ENCODE measurements at regions not wholly inside any gene's neighbourhood (a gene's known extent, or its start where the extent isn't known, plus 50 kb on each side); places are given as distances from the start of the nearest gene placed in this dataset.

DNA sequence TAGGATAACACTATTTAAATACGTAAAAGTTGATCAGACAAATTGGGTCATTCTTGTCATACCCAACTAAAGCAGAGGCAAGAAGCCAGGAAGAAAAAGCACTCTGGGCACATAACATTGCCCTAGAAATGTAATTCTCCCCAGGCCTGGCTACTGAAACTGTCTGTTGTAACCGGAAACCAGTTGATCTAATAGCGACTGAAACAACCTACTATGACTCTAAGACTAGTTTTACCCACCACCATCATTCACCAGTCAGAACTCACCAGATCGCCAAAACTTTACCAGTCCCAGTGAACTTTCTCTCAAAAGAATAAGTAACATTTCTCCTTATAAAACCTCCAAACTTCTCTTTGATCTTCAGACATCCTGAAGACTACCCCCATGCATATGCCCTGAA lies 99.3 kb upstream of the WWC1 start:
- no peak for DNase-seq

DNA sequence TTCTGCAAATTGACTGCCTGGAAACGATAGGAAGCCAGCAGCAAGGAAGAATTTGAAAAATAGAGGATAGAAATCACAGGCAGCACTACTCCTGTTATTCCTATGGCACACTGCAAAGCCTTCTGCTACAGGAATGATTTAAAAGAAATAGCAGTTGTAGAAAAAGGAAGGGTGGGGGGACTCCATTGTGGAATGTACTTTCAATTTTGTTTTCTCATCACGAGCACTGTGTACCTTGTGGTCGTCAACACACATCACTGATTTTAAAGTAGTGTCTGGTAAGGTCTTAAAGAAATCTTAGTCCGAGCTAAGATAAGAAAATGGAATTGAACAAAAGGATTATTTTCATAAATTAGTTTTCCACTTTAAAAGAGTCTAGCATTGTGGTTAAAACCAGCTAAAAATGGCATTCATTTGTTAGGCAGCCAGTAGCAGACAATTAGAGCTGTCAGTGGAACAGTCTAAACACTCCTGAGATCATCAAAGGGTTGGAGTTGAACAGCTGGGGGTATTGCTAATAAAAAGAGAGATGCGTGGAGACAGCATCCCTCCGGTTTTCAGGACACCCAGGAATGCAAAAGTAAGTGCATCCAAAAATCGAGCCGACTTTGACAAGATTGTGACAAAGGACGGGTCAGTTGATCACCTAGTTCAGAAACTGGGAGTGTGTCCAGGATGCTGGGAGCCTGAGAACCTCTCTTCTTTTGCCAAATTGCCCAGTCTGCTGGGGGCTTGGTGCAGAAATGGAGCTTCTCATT lies 97.8 kb upstream of the WWC1 start:
- no peak for DNase-seq

DNA sequence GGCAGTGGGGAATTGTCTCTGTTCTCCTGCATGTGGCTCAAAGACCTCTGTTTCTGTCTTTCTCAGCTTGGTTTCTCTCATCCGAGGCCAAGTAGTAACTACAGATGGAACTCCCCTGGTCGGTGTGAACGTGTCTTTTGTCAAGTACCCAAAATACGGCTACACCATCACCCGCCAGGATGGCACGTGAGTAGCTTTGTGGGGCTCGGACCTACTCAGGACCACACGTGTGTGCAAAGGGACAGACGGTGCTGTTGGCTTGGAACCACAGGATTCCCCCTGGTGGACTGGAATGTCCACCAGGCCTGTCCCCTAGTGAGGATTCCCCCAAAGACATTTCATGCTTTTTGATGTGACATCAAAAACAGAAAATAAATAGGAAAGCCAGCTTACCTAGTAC lies 96.3 kb upstream of the WWC1 start:
- DNase-seq, result no peak

DNA sequence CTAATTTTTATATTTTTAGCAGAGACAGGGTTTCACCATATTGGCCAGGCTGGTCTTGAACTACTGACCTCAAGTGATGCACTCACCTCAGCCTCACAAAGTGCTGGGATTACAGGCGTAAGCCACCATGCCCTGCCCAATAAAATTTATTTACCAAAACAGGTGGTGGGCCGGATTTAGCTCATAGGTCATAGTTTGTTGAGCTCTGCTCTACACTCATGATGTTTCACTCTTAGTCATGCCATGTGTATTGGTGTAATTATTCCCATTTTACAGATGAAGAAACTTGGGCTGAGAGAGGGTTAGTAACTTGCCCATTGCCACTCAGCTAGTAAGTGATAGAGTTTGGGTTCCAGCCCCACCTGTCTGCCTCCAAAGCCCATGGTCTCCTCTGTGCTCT lies 93.1 kb upstream of the WWC1 start:
- no peak for DNase-seq

DNA sequence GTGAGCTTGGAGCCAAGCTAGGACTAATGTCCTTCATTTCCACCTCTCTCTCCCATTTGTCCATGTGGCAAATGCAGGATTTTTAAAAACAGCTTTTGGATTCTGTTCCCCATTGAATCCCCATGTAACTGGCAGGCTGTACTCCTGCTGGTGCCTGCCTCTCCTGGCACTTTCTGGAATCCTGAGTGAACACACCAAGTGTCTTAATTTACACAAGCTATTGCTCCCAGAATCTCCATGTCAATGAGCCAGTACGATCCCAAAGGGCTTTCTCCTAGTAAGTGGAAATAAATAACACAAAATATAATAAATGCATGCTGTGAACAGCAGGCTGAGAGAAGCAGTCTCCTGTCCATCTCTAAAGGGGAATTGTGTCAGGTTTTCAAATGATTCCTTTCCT lies 88.4 kb upstream of the WWC1 start:
- DNase-seq, result no peak

DNA sequence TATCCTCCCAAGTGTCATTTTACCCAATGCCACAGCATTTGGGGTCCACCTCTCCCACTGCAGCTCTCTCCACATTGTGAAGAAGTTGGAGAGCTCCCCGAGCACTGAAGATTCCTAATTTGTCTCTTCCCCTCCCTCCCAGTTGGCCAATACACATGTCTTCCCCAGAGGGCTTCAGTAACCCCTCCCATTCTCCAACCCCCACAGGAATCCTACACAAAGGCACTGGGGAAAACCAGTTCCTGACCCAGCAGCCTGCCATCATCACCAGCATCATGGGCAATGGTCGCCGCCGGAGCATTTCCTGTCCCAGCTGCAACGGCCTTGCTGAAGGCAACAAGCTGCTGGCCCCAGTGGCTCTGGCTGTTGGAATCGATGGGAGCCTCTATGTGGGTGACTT lies 87.3 kb upstream of the WWC1 start:
- DNase-seq, result no peak

DNA sequence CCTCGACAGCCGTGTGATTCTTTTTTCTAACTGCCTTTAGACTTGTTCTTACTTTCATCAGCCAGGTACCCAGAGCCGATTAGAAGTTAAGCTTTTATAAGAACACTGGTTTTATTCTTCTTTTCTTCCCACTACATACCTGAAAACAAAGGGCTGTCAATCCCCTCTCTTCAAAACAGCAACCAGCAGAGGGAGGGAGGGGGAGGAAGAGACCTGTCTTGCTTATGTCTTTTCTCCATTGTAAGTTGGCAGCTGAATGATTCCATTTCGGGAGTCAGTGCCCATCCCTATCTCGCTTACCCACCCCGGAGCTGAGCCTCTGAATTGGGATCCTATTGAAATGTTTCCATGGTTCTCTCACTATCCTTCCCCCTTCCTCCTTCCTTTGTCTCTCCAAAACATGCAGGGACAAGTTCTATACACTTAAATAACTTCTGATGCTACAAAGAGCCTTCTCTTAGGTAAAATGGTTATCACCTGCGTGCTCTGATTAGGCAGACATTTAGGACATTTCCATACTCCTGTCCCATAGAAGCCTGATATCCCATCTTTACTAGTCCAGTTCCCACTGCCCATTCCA lies 83.9 kb upstream of the WWC1 start:
- DNase-seq, result no peak

DNA sequence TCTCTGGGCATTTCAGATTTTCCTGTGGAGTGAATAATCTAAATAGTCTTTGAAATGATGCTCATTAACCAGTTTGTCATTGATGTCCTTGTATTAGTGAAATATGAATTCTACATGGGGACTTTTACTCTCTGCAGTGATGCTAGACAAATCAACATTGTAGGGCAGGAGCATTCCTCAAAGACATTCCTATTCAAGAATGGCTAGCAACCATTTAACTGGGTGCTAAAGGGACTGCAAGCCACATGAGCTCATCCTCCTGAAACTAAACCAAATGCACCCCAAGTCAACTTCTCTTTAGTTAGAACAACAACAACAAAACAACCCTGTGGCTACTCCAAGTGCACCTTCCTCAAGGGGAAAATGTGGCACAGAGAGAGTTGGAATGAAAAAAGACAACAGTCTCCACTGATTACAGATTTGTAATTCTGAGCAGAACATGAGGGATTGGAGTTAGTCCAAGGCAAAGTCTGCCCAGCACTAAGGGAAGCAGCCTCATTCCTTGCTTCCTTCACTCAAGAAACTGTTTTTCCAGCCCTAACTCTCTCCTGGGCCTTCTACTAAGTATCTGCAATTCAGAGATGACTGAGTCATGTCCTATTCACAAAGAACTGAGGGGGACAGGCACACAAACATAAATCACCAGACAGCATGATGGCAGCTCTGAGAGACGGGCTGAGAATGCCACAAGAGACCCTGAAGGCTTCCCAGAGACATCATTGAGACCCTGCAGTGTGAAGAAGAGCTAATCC lies 82.0 kb upstream of the WWC1 start:
- DNase-seq, result no peak

DNA sequence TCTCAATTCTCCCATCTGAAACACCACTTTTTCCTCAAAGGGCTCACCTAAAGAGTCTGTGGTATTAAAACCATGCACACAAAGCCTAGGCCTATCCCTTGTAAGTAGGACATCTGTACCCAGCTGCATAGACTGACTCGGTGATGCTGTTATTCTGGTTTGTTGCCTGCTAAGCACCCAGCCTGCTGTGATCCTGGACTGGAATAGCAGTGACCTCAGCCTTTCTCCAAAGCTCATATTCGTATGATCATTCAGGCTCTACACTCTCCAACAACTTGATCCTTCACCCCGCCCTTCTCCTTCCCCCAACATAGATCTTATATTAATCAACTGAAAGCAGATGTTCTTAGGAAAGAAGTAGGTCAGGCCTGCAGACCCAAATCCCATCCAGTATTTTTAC lies 81.4 kb upstream of the WWC1 start:
- DNase-seq, result no peak

DNA sequence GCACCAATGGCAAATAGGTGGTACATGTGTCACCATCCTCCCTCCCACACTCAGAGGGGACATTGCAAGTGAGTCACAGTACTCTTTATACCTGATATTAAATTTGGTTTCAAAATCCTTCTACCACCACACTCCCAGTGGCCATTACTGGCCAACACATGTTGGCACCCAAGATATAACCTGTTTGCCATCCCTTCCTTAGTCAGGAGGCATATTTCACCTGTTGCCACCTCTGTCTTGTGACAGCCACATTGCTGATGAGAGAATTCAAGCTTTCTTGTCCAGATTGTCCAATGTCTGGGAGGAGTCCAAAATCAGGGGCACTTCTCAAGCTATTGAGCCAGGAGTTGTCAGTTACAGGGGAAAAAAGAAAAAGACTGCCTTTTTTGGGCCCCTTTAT lies 80.2 kb upstream of the WWC1 start:
- no peak for DNase-seq

DNA sequence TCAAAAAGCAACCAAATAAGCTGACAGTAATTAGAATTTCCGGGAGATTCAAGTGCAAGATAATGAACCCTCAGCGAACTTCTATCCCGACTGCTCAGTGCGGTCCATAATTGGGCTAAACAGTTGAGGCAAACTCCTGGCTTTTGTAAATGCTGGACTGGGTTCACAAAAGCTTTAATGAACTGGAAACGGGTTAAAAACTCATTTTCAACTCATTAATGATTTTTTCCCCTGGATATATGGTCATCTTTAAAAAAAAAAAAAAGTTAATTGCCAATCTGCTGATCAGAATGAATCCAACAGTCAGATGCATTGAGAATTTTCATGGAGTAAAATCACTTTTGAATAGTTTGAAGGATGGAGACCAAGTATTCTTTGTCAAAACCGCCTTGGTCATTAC lies 79.5 kb upstream of the WWC1 start:
- DNase-seq, result no peak

DNA sequence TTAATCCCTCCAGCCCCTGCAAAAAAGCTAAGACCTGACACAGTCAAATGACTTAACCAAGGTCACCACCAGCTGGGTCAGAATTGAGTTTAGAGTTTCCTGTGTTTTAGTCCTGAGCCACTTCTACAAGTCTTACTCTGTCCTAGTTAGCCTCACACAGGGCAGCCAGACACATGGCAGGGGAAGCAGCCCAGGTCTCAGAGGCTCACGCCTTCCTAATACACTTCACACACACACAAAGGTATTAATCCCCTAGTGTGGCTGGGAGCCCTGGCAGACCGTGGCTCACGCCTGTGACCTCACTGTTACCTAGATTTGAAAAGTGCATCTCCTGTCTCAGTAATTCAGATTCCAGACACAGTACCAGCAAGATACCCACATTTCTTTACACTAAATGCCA lies 77.4 kb upstream of the WWC1 start:
- no peak for DNase-seq

DNA sequence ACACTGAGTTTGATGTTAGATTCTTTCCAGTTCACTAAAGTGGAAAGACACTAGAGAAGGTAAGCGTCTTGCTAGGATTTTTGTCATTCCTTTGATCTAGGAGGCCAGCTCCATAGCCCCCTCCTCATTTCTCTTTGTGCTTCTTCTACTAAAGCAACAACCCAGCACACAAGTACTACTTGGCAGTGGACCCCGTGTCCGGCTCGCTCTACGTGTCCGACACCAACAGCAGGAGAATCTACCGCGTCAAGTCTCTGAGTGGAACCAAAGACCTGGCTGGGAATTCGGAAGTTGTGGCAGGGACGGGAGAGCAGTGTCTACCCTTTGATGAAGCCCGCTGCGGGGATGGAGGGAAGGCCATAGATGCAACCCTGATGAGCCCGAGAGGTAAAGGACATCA lies 76.6 kb upstream of the WWC1 start:
- DNase-seq, result no peak

DNA sequence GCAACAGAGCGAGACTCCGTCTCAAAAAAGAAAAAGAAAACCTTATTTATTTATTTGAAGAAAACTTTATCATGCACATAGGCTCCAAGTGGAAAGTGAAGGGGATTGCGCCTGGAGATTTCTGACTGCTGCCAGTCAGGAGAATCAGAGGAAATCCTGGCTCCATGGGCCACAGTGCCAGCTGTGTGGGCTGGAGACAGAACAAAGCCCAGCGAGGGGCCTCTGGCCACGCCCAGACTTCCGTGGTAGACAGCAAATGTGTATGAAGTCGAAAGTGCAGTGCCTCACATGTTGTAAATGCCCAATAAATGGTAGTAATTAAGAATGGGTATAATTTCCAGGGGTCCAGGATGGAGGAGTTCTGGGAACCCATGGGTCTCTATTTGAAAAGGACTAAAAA lies 75.8 kb upstream of the WWC1 start:
- no peak for DNase-seq

DNA sequence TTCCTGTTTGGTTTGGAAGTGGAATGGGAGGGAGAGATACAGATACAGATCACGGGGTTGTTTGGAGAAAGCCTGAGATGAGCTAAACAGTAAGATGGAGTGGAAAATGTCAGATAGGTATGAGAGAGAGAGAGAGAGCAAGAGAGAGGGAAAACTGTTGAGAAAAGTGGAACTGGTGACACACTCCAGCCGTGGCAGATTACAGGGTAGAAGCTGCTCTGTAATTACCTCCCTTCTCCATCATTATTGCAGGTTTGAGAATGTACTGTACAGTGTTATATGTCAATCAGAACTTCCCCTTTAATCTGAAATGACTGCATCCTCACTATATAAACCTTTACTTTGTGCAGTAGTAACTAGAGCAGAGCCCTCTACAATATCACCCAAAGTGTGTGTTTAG lies 74.5 kb upstream of the WWC1 start:
- no peak for DNase-seq

DNA sequence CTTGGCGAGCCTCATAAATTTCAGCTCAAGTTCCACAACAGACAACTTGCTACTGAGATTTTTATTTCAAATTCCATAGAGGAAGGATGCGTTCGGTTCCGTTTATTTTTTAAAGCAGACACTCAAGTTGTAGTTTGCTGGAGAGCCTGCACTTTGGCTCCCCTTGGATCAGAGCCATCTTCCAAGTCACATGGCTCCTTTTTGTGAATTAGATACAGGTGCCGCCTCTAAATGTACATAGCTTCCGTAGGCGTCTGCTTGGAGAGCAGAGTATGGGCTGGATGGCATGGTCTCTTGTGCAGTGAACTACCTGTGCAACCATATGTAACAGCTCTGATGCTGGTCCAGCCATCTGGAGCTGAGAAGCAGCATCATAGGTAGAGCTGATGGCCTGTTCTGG lies 73.9 kb upstream of the WWC1 start:
- DNase-seq, result no peak

DNA sequence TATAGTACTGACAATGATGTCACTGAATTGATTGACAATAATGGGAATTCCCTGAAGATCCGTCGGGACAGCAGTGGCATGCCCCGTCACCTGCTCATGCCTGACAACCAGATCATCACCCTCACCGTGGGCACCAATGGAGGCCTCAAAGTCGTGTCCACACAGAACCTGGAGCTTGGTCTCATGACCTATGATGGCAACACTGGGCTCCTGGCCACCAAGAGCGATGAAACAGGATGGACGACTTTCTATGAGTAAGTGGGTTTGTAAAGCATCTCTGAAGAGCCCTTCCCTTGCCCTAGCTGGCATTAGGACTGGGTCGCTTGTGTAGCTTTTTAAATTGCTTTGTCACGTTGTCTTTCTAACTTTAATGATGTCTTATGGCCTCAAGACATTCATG lies 72.7 kb upstream of the WWC1 start:
- DNase-seq, result no peak

DNA sequence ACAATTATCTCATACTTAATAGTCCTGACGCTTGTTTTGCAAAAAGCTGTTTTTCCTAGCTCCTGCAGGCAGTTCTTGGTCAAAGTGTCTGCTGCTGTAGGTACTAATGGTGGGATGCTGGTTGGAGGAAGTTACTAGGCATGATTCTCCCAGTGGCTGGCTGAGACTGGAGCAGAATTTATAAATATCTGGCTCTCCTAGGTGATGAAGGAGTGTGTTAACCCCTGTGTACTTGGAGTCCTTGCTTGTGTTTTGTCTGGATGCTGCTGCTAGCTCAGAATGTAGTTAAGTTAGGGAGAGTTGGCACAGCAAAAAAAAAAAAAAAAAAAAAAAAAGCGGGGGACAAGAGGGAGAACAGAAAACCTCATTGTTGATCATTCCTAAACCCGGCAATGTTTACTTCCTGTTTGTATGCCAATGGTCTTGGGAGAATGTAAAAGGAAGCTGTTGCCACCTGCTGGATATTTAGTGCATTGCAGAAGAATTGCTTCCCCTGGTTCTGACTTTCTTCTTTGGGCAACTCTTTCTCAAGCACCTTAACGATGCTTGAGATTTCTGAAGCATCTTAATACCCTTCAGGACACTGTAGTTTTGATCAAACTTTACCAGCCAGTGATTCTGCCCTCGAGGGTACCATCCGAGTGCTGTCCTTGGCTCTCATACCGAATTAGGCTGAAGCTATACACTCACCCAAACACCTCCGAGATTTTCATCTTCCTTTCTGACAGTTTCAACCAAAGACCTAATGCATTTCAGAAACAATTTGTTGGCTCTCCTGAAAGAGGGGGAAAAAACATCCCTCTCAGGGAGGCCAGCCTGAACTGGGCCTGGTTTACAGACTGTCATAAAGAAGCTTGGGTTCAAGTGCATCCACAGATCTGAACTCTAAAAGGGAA lies 71.7 kb upstream of the WWC1 start:
- DNase-seq, result peak; percentile 67

DNA sequence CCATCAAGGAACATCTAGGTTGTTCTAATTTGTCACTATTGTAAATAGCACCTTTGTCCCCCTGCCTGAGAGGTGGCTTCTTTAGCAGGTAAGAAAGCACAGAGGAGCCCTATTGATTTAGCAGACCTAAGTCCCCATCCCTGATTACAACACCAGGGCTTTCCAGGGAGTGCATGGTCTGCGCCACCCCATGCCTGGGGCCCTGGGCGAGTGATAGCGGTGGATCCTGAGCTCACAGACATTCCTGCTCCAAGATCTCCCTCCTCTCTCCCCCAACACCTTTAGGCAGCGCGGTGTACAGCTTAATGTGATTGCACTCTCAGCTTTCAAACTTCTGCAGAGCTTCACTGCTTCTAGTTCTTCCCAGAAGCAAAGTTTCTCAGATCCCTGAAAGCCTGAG lies 67.4 kb upstream of the WWC1 start:
- DNase-seq, result no peak

DNA sequence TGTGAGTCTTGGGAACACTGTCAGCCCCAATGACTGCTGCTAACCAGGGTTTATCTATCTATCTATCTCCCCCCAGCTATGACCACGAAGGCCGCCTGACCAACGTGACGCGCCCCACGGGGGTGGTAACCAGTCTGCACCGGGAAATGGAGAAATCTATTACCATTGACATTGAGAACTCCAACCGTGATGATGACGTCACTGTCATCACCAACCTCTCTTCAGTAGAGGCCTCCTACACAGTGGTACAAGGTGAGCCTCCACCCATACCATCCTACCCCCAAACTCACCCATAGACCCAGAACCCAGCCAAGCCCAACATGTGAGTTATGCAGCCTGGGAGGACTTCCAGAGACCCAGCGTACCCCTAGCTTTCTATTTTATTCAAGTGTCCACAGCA lies 65.4 kb upstream of the WWC1 start:
- no peak for DNase-seq

DNA sequence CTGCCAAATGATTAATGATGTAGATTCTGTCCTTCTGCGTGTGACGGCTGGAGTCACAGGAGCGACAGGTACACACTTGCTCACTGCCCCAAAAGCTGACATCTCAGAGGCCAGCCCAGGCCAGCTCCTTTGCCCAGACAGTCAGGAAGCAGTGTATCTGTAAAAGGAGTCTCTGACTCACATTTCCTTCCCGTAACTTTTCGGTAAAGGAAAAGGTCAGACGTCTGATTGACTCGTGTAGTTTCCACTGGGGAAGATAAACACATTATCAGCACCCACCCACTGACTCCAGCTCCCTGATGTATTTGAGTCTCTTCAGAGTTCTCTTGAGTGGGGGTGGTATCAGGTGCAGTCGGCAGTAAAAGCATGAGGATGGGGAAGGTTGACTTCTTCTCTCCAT lies 64.4 kb upstream of the WWC1 start:
- DNase-seq, result no peak

DNA sequence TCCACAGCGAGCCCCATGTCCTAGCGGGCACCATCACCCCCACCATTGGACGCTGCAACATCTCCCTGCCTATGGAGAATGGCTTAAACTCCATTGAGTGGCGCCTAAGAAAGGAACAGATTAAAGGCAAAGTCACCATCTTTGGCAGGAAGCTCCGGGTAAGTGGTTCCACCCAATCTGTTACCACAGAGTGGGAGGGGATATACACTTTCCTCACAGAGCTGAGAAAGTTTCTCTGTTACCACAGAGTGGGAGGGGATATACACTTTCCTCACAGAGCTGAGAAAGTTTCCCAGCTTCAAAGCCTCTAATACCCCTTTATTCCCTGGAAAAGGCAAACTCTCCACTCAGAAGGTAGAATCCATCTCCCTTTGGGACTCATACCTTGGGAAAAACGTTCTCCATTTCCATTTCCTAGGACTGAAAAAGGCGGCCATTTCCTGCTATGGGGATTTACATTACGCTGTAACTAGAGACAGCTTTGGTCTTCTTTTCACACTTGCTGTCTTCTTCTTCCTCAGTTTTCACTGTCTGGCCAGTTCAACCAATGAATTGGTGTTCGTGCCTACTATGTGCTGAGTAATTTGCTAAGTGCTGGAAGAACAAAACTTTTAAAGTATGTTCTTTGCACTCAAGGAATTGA lies 63.4 kb upstream of the WWC1 start:
- no peak for DNase-seq

DNA sequence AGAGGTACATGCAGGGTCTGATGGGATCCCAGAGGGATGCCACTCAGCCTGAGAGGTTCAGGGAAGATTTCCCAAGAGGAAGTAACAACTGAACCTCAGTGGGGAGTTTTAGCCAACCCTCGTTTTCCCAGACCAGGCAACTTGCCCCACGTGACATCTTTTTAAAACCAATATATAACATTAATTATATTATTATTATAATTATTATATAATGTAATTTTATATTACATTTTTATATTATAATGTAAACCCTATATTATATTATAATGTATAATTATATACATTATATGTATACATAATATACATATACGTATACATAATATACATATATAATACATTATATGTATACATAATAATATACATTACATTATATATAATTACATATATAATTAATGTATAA lies 62.8 kb upstream of the WWC1 start:
- DNase-seq, result no peak

Measured in right hindlimb (tissue), 1 donor.